ENCODE measurements at regions not wholly inside any gene's neighbourhood (a gene's known extent, or its start where the extent isn't known, plus 50 kb on each side); places are given as distances from the start of the nearest gene placed in this dataset.
"Not testable (repeated sequence)": the region's sequence is repeated elsewhere in the genome, so short reads cannot be mapped to it uniquely, and the experiment has no call there.

GRCh38 chr6:112439010-112439409 is 91.9 kb downstream of the RFPL4B start:
- Histone ChIP-seq H3K27me3 (no peaks in the 10 kb centered on the region), H3K4me1 (no peaks in the 10 kb centered on the region), H3K9me3 (no peaks in the 10 kb centered on the region), H3K4me3 (no peak overlapping the region), H3K36me3 (no peaks in the 10 kb centered on the region), H3K27ac (no peak overlapping the region)
- intact Hi-C loops (cut with DNase I; ENCODE audit: low total_unique reads), result no loop called here
- DNase-seq, result no peak
- no peak for TF ChIP-seq CTCF (IDR thresholded peaks at IDR 0.05)
- no peak for TF ChIP-seq POLR2A (IDR thresholded peaks at IDR 0.05)

- Histone ChIP-seq H3K36me3 (no peaks in the 10 kb centered on the region), H3K4me1 (no peaks in the 10 kb centered on the region), H3K4me3 (no peak overlapping the region), H3K27ac (no peak overlapping the region), H3K27me3 (no peaks in the 10 kb centered on the region), H3K9me3 (no peaks in the 10 kb centered on the region)
- intact Hi-C loops (cut with DNase I; ENCODE audit: low total_unique reads), result no loop called here
- TF ChIP-seq POLR2A (IDR thresholded peaks at IDR 0.05), result no peak
- TF ChIP-seq CTCF (IDR thresholded peaks at IDR 0.05), result no peak
- no peak for DNase-seq
Observed at GRCh38 chr6:112439432-112439831, 92.3 kb downstream of the RFPL4B start.

GRCh38 chr6:112441607-112442006 is 94.5 kb downstream of the RFPL4B start:
- TF ChIP-seq POLR2A (IDR thresholded peaks at IDR 0.05) (no peak), CTCF (IDR thresholded peaks at IDR 0.05) (no peak)
- no peaks in the 10 kb centered on the region for H3K4me1 ChIP-seq
- intact Hi-C loops (cut with DNase I; ENCODE audit: low total_unique reads), result no loop called here
- no peak for DNase-seq
- no peak overlapping the region for H3K4me3 ChIP-seq
- no peak overlapping the region for H3K27ac ChIP-seq
- H3K36me3 ChIP-seq, result no peaks in the 10 kb centered on the region
- H3K9me3 ChIP-seq, result no peaks in the 10 kb centered on the region
- H3K27me3 ChIP-seq, result no peaks in the 10 kb centered on the region

- H3K9me3 ChIP-seq, result no peaks in the 10 kb centered on the region
- no peak for TF ChIP-seq CTCF (IDR thresholded peaks at IDR 0.05)
- TF ChIP-seq POLR2A (IDR thresholded peaks at IDR 0.05), result no peak
- DNase-seq, result peak; percentile 38 to 73
- no peak overlapping the region for H3K4me3 ChIP-seq
- intact Hi-C loops (cut with DNase I; ENCODE audit: low total_unique reads), result no loop called here
- no peaks in the 10 kb centered on the region for H3K36me3 ChIP-seq
- H3K27ac ChIP-seq, result no peak overlapping the region
- H3K4me1 ChIP-seq, result no peaks in the 10 kb centered on the region
- H3K27me3 ChIP-seq, result no peaks in the 10 kb centered on the region
Observed at GRCh38 chr6:112443179-112444065, 96.3 kb downstream of the RFPL4B start.

GRCh38 chr6:112448786-112449185 is 101.7 kb downstream of the RFPL4B start:
- H3K36me3 ChIP-seq; H3K4me1 ChIP-seq; DNase-seq; H3K27me3 ChIP-seq; intact Hi-C loops (cut with DNase I; ENCODE audit: low total_unique reads); H3K9me3 ChIP-seq; H3K27ac ChIP-seq; H3K4me3 ChIP-seq: not testable (repeated sequence)
